CD4-positive, alpha-beta T cell (primary cell): ENCODE measurements at regions not wholly inside any gene's neighbourhood (a gene's known extent, or its start where the extent isn't known, plus 50 kb on each side); places are given as distances from the start of the nearest gene placed in this dataset.
"Not testable (repeated sequence)": the region's sequence is repeated elsewhere in the genome, so short reads cannot be mapped to it uniquely, and the experiment has no call there.

Experiments
- ATAC-seq: fragments of 200-7000 bp; cut with Tn5 transposase; one replicate; pipeline ENCODE4 v1.10.0; 2022; ENCODE audit warnings: mild to moderate bottlenecking; ENCODE audit not compliant: poor library complexity
- CTCF ChIA-PET: fragments of 350-600 bp; sonication (Branson Sonifier 250); formaldehyde crosslinking; loops from one replicate; lab custom pipeline; 2021; ENCODE audit warnings: antibody characterized with exemption, inconsistent platforms; lab: Charles Lee
- POLR2A ChIA-PET: fragments of 350-600 bp; sonication (Branson Sonifier 250); formaldehyde crosslinking; loops from one replicate; lab custom pipeline; 2021; ENCODE audit warnings: antibody characterized with exemption, inconsistent platforms; lab: Charles Lee
- DNase-seq, 14 experiments: peaks; one replicate each; pipeline ENCODE4 v3.0.0-alpha.2; 2013 to 2020; ENCODE audit warnings: mixed read lengths in 2 of 14
- H3K27ac ChIP-seq, 2 donors: one replicate each; pipeline versions ENCODE4 v1.5.1 to v1.7.0; 2013; ENCODE audit warnings: low read length in 2 of 2, low read depth in 1 of 2, mild to moderate bottlenecking in 1 of 2
- H3K27me3 ChIP-seq, 2 experiments: 1 replicate in 1 of 2; 2 replicates in 1 of 2; pipeline versions ENCODE4 v1.6.1 to v1.7.0; 2013; ENCODE audit warnings: low read length in 2 of 2, control low read depth in 1 of 2, mild to moderate bottlenecking in 1 of 2, moderate library complexity in 1 of 2; ENCODE audit not compliant: insufficient read depth in 2 of 2, control insufficient read depth in 1 of 2
- H3K36me3 ChIP-seq: one replicate; pipeline ENCODE4 v1.6.1; 2013; ENCODE audit warnings: low read length, control low read depth; ENCODE audit not compliant: insufficient read depth
- H3K4me1 ChIP-seq: one replicate; pipeline ENCODE4 v1.6.1; 2013; ENCODE audit warnings: low read length, control low read depth; ENCODE audit not compliant: insufficient read depth
- H3K4me3 ChIP-seq: one replicate; pipeline ENCODE4 v1.5.1; 2013; ENCODE audit warnings: mild to moderate bottlenecking, low read length, moderate library complexity
- H3K9me3 ChIP-seq, 2 experiments: 1 replicate in 1 of 2; 2 replicates in 1 of 2; pipeline versions ENCODE4 v1.6.1 to v1.7.0; 2013; ENCODE audit warnings: low read length in 2 of 2, mild to moderate bottlenecking in 2 of 2, control low read depth in 1 of 2, moderate library complexity in 1 of 2; ENCODE audit not compliant: control insufficient read depth in 1 of 2, insufficient read depth in 1 of 2
- H3K27ac Mint-ChIP-seq: one replicate; pipeline ENCODE4 v1.8.0; 2020; ENCODE audit warnings: mixed read lengths
- H3K27me3 Mint-ChIP-seq: one replicate; pipeline ENCODE4 v1.8.0; 2021; ENCODE audit warnings: mixed read lengths
- H3K36me3 Mint-ChIP-seq: one replicate; pipeline ENCODE4 v1.8.0; 2021; ENCODE audit warnings: low read depth, mixed read lengths
- H3K4me1 Mint-ChIP-seq: one replicate; pipeline ENCODE4 v1.8.0; 2021; ENCODE audit warnings: low read depth, mixed read lengths
- H3K4me3 Mint-ChIP-seq: one replicate; pipeline ENCODE4 v1.8.0; 2020; ENCODE audit warnings: mild to moderate bottlenecking, mixed read lengths
- H3K9me3 Mint-ChIP-seq: one replicate; pipeline ENCODE4 v1.8.0; 2020; ENCODE audit warnings: mixed read lengths
- CTCF ChIP-seq: fragments of 200-600 bp; IDR thresholded peaks from one replicate; pipeline ENCODE4 v1.8.0; 2022; ENCODE audit warnings: antibody characterized with exemption, mild to moderate bottlenecking
- intact Hi-C, 2 experiments: fragments of 100-400 bp; cut with DNase I in 1 of 2; cut with micrococcal nuclease in 1 of 2; formaldehyde crosslinking; loops; one replicate each; pipeline versions ENCODE4 v1.15.1 to v1.9.0; 2023 to 2025; cut with DNase I, micrococcal nuclease

GRCh38 chr14:78010688-78011087 is 159.5 kb upstream of the NRXN3 start:
- ATAC-seq, result no peak
- H3K36me3 ChIP-seq, result no peaks in the 10 kb centered on the region
- TF ChIP-seq CTCF, result no peak
- no peaks in the 10 kb centered on the region for H3K36me3 Mint-ChIP-seq
- DNase-seq, result no peak
- H3K27ac Mint-ChIP-seq, result no peak overlapping the region
- no peaks in the 10 kb centered on the region for H3K4me1 ChIP-seq
- peaks cover 38% of the 10 kb centered on the region for H3K27me3 Mint-ChIP-seq
- peaks cover 3 to 9% of the 10 kb centered on the region in 2 experiments for H3K9me3 ChIP-seq
- H3K4me3 ChIP-seq, result no peak overlapping the region
- ChIA-PET POLR2A (no interaction called here), CTCF (no interaction called here)
- peaks cover 2 to 4% of the 10 kb centered on the region in 2 experiments for H3K27me3 ChIP-seq
- no peak overlapping the region for H3K27ac ChIP-seq
- intact Hi-C loops, result no loop called here
- no peak overlapping the region for H3K4me3 Mint-ChIP-seq
- no peaks in the 10 kb centered on the region for H3K4me1 Mint-ChIP-seq
- no peaks in the 10 kb centered on the region for H3K9me3 Mint-ChIP-seq

GRCh38 chr14:78013911-78014310 is 156.3 kb upstream of the NRXN3 start:
- H3K36me3 Mint-ChIP-seq, H3K27ac ChIP-seq, POLR2A ChIA-PET, H3K4me1 Mint-ChIP-seq, DNase-seq, H3K36me3 ChIP-seq, H3K27ac Mint-ChIP-seq, H3K9me3 ChIP-seq, H3K9me3 Mint-ChIP-seq, H3K4me3 Mint-ChIP-seq, H3K4me3 ChIP-seq, CTCF ChIA-PET, intact Hi-C loops, H3K4me1 ChIP-seq, H3K27me3 ChIP-seq, ATAC-seq: not testable (repeated sequence)
- H3K27me3 Mint-ChIP-seq, result peaks cover 42% of the 10 kb centered on the region

- intact Hi-C loops, result no loop called here
- H3K4me3 Mint-ChIP-seq, result no peak overlapping the region
Measured at GRCh38 chr14:78016532-78016931, 153.6 kb upstream of the NRXN3 start.

More at GRCh38 chr14:78016532-78016931, 153.6 kb upstream of the NRXN3 start:
- H3K4me1 Mint-ChIP-seq, result no peaks in the 10 kb centered on the region
- peaks cover 32% of the 10 kb centered on the region for H3K27me3 Mint-ChIP-seq
- POLR2A ChIA-PET, result no interaction called here
- TF ChIP-seq CTCF, result no peak
- ATAC-seq (no peak), DNase-seq (no peak)
- no peaks in the 10 kb centered on the region for H3K9me3 Mint-ChIP-seq
- CTCF ChIA-PET, result no interaction called here
- Histone ChIP-seq H3K27me3 (peaks cover 0 to 4% of the 10 kb centered on the region in 2 experiments), H3K4me1 (no peaks in the 10 kb centered on the region), H3K9me3 (peaks cover 0 to 6% of the 10 kb centered on the region in 2 experiments), H3K27ac (no peak overlapping the region), H3K4me3 (no peak overlapping the region), H3K36me3 (no peaks in the 10 kb centered on the region)
- H3K27ac Mint-ChIP-seq, result no peak overlapping the region
- no peaks in the 10 kb centered on the region for H3K36me3 Mint-ChIP-seq
